ENCODE measurements at regions not wholly inside any gene's neighbourhood (a gene's known extent, or its start where the extent isn't known, plus 50 kb on each side); places are given as distances from the start of the nearest gene placed in this dataset.

GRCh38 chr17:77725846-77726245 is 232.7 kb upstream of the TNRC6C start:
- no peak for DNase-seq (ENCODE audit: low read depth)

GRCh38 chr17:77726549-77727006 is 231.9 kb upstream of the TNRC6C start:
- DNase-seq (ENCODE audit: low read depth), result no peak

GRCh38 chr17:77727037-77727615 is 231.4 kb upstream of the TNRC6C start:
- DNase-seq (ENCODE audit: low read depth), result no peak

- DNase-seq (ENCODE audit: low read depth), result no peak
Measured at GRCh38 chr17:77728474-77728795, 230.1 kb upstream of the TNRC6C start.

GRCh38 chr17:77728871-77729270 is 229.6 kb upstream of the TNRC6C start:
- DNase-seq (ENCODE audit: low read depth), result no peak

- DNase-seq (ENCODE audit: low read depth), result no peak
Measured at GRCh38 chr17:77729587-77729986, 228.9 kb upstream of the TNRC6C start.

GRCh38 chr17:77730376-77730775 is 228.1 kb upstream of the TNRC6C start:
- DNase-seq (ENCODE audit: low read depth), result no peak

GRCh38 chr17:77733576-77734296 is 224.8 kb upstream of the TNRC6C start:
- no peak for DNase-seq (ENCODE audit: low read depth)

- no peak for DNase-seq (ENCODE audit: low read depth)
Measured at GRCh38 chr17:77734371-77735080, 224.0 kb upstream of the TNRC6C start.

- DNase-seq (ENCODE audit: low read depth), result no peak
Measured at GRCh38 chr17:77735081-77735565, 223.4 kb upstream of the TNRC6C start.

- DNase-seq (ENCODE audit: low read depth), result no peak
Measured at GRCh38 chr17:77735566-77736198, 222.8 kb upstream of the TNRC6C start.

- no peak for DNase-seq (ENCODE audit: low read depth)
Measured at GRCh38 chr17:77736199-77736585, 222.3 kb upstream of the TNRC6C start.

- no peak for DNase-seq (ENCODE audit: low read depth)
Measured at GRCh38 chr17:77736721-77737120, 221.8 kb upstream of the TNRC6C start.

GRCh38 chr17:77737442-77738265 is 220.8 kb upstream of the TNRC6C start:
- DNase-seq (ENCODE audit: low read depth), result no peak

- DNase-seq (ENCODE audit: low read depth), result no peak
Measured at GRCh38 chr17:77738751-77739531, 219.6 kb upstream of the TNRC6C start.

- DNase-seq (ENCODE audit: low read depth), result no peak
Measured at GRCh38 chr17:77740481-77740880, 218.0 kb upstream of the TNRC6C start.

GRCh38 chr17:77741109-77741508 is 217.4 kb upstream of the TNRC6C start:
- no peak for DNase-seq (ENCODE audit: low read depth)

- DNase-seq (ENCODE audit: low read depth), result no peak
Measured at GRCh38 chr17:77742579-77742978, 215.9 kb upstream of the TNRC6C start.

- DNase-seq (ENCODE audit: low read depth), result no peak
Measured at GRCh38 chr17:77744066-77744988, 214.2 kb upstream of the TNRC6C start.

- DNase-seq (ENCODE audit: low read depth), result no peak
Measured at GRCh38 chr17:77745702-77746101, 212.8 kb upstream of the TNRC6C start.

Measured in stimulated activated CD8-positive, alpha-beta memory T cell treated with anti-CD3 and anti-CD28 coated beads, Interleukin-15, amount 100 ng/mL, for 24 hours (primary cell).